Calu3 (cell line): ENCODE measurements at regions not wholly inside any gene's neighbourhood (a gene's known extent, or its start where the extent isn't known, plus 50 kb on each side); places are given as distances from the start of the nearest gene placed in this dataset.

ENCODE experiments used
- BruUV-seq: library from RNA; stranded (reverse); fragments of 400-500 nt; replicated peaks from 2 replicates; lab custom pipeline; 2021; lab: Mats Ljungman, UMichigan
- CTCF ChIA-PET: fragments of 300-600 bp; sonication (Branson Sonifier 250); formaldehyde crosslinking; loops from one replicate; lab custom pipeline; 2022; ENCODE audit warnings: antibody characterized with exemption; lab: Charles Lee
- DNase-seq: peaks from one replicate; pipeline ENCODE4 v3.0.0; 2022
- H3K27ac Mint-ChIP-seq: one replicate; pipeline ENCODE4 v1.8.0; 2022; ENCODE audit warnings: mixed read lengths; ENCODE audit not compliant: unreplicated experiment
- H3K27me3 Mint-ChIP-seq: one replicate; pipeline ENCODE4 v1.8.0; 2022; ENCODE audit warnings: mixed read lengths; ENCODE audit not compliant: unreplicated experiment
- H3K36me3 Mint-ChIP-seq: one replicate; pipeline ENCODE4 v1.8.0; 2022; ENCODE audit warnings: mild to moderate bottlenecking, moderate library complexity, mixed read lengths; ENCODE audit not compliant: insufficient read depth, unreplicated experiment
- H3K4me1 Mint-ChIP-seq: one replicate; pipeline ENCODE4 v1.8.0; 2022; ENCODE audit warnings: mild to moderate bottlenecking, low read depth, mixed read lengths; ENCODE audit not compliant: unreplicated experiment
- H3K4me3 Mint-ChIP-seq: one replicate; pipeline ENCODE4 v1.8.0; 2022; ENCODE audit warnings: mild to moderate bottlenecking, low read depth, moderate library complexity, mixed read lengths; ENCODE audit not compliant: unreplicated experiment
- H3K9me3 Mint-ChIP-seq: one replicate; pipeline ENCODE4 v1.8.0; 2022; ENCODE audit warnings: low read depth, mixed read lengths; ENCODE audit not compliant: unreplicated experiment
- CTCF ChIP-seq: fragments of 200-600 bp; IDR thresholded peaks from one replicate; pipeline ENCODE4 v1.8.0; 2022; ENCODE audit warnings: antibody characterized with exemption; ENCODE audit not compliant: unreplicated experiment
- intact Hi-C: fragments of 100-400 bp; cut with micrococcal nuclease; formaldehyde crosslinking; loops from one replicate; pipeline ENCODE4 v1.10.0; 2022; ENCODE audit not compliant: unreplicated experiment

GRCh38 chr17:54259476-54259875 lies 436.7 kb downstream of the KIF2B start:
- intact Hi-C loops, result no loop called here
- no peak for TF ChIP-seq CTCF
- no peaks in the 10 kb centered on the region for H3K27me3 Mint-ChIP-seq
- peaks cover 1% of the 10 kb centered on the region for H3K9me3 Mint-ChIP-seq
- H3K4me1 Mint-ChIP-seq, result no peaks in the 10 kb centered on the region
- H3K27ac Mint-ChIP-seq, result no peak overlapping the region
- CTCF ChIA-PET, result no interaction called here
- no TSS peak for BruUV-seq
- no peaks in the 10 kb centered on the region for H3K36me3 Mint-ChIP-seq
- H3K4me3 Mint-ChIP-seq, result no peak overlapping the region
- DNase-seq, result no peak

- Mint-ChIP-seq H3K4me1 (no peaks in the 10 kb centered on the region), H3K9me3 (peaks cover 4% of the 10 kb centered on the region), H3K27me3 (no peaks in the 10 kb centered on the region), H3K27ac (no peak overlapping the region), H3K4me3 (no peak overlapping the region), H3K36me3 (no peaks in the 10 kb centered on the region)
- no peak for TF ChIP-seq CTCF
- BruUV-seq, result no TSS peak
- DNase-seq, result no peak
- intact Hi-C loops, result no loop called here
- CTCF ChIA-PET, result no interaction called here
These were observed 438.7 kb downstream of the KIF2B start for GRCh38 chr17:54261465-54261864.

GRCh38 chr17:54269881-54270280 lies 447.2 kb downstream of the KIF2B start:
- Mint-ChIP-seq H3K36me3 (no peaks in the 10 kb centered on the region), H3K4me1 (no peaks in the 10 kb centered on the region), H3K4me3 (no peak overlapping the region), H3K27me3 (no peaks in the 10 kb centered on the region), H3K27ac (no peak overlapping the region), H3K9me3 (peaks cover 14% of the 10 kb centered on the region)
- CTCF ChIA-PET, result no interaction called here
- DNase-seq, result no peak
- intact Hi-C loops, result no loop called here
- no peak for TF ChIP-seq CTCF
- BruUV-seq, result no TSS peak

GRCh38 chr17:54270499-54270898 lies 447.8 kb downstream of the KIF2B start:
- CTCF ChIA-PET, result no interaction called here
- intact Hi-C loops, result no loop called here
- TF ChIP-seq CTCF, result no peak
- DNase-seq, result no peak
- Mint-ChIP-seq H3K36me3 (no peaks in the 10 kb centered on the region), H3K9me3 (peaks cover 14% of the 10 kb centered on the region), H3K27ac (no peak overlapping the region), H3K27me3 (no peaks in the 10 kb centered on the region), H3K4me1 (no peaks in the 10 kb centered on the region), H3K4me3 (no peak overlapping the region)
- no TSS peak for BruUV-seq
